ENCODE measurements at regions not wholly inside any gene's neighbourhood (a gene's known extent, or its start where the extent isn't known, plus 50 kb on each side); places are given as distances from the start of the nearest gene placed in this dataset.
A peak's percentile ranks its signal among the peaks of the same experiment; 100 is the strongest.

GRCh38 chr12:115002434-115002833 is 318.5 kb upstream of the TBX3 start:
- TF ChIP-seq TSHZ2 (CRISPR knock-in tag; IDR thresholded peaks at IDR 0.05) (peak; percentile 84), ZNF70 (CRISPR knock-in tag; IDR thresholded peaks at IDR 0.05) (0 out of 2 replicates have a peak, but pooled peaks have one; percentile 54), TCF4 (CRISPR knock-in tag; IDR thresholded peaks at IDR 0.05; ENCODE audit: borderline replicate concordance) (peak; percentile 92), ISL1 (CRISPR knock-in tag; IDR thresholded peaks at IDR 0.05) (no peak), ZNF565 (CRISPR knock-in tag; conservative IDR thresholded peaks at IDR 0.05; ENCODE audit: low read depth) (no peak)

GRCh38 chr12:115001571-115002180 is 317.7 kb upstream of the TBX3 start:
- TF ChIP-seq ESRRG (CRISPR knock-in tag; IDR thresholded peaks at IDR 0.05): no peak
- TF ChIP-seq SNAI2 (CRISPR knock-in tag; IDR thresholded peaks at IDR 0.05): no peak
- TF ChIP-seq ZNF565 (CRISPR knock-in tag; conservative IDR thresholded peaks at IDR 0.05; ENCODE audit: low read depth): no peak
- TF ChIP-seq TOX (CRISPR knock-in tag; IDR thresholded peaks at IDR 0.05; ENCODE audit: borderline replicate concordance): no peak
- no peak for TF ChIP-seq CSRNP3 (CRISPR knock-in tag; IDR thresholded peaks at IDR 0.05)
- TF ChIP-seq ZNF70 (CRISPR knock-in tag; IDR thresholded peaks at IDR 0.05): no peak
- no peak for TF ChIP-seq BACH2 (CRISPR knock-in tag; IDR thresholded peaks at IDR 0.05; ENCODE audit: borderline replicate concordance)
- TF ChIP-seq ZC3H10 (CRISPR knock-in tag; IDR thresholded peaks at IDR 0.05): no peak
- TF ChIP-seq GLIS3 (CRISPR knock-in tag; IDR thresholded peaks at IDR 0.05): no peak
- no peak for ATAC-seq

More at GRCh38 chr12:115002434-115002833, 318.5 kb upstream of the TBX3 start:
- peak; percentile 48; the same call in 1 of the 3 replicates for ATAC-seq

GRCh38 chr12:115000038-115000437 is 316.1 kb upstream of the TBX3 start:
- TF ChIP-seq ZFP3 (CRISPR knock-in tag; IDR thresholded peaks at IDR 0.05) (no peak), ISL1 (CRISPR knock-in tag; IDR thresholded peaks at IDR 0.05) (peak; percentile 58), SNAI2 (CRISPR knock-in tag; IDR thresholded peaks at IDR 0.05) (peak; percentile 51; the same call in 1 of the 2 replicates), POU6F1 (CRISPR knock-in tag; IDR thresholded peaks at IDR 0.05; ENCODE audit: borderline replicate concordance, low read depth) (no peak), TOX (CRISPR knock-in tag; IDR thresholded peaks at IDR 0.05; ENCODE audit: borderline replicate concordance) (no peak), ZC3H10 (CRISPR knock-in tag; IDR thresholded peaks at IDR 0.05) (no peak), GLIS3 (CRISPR knock-in tag; IDR thresholded peaks at IDR 0.05) (no peak)
- no peak for ATAC-seq

- ATAC-seq: no peak
- TF ChIP-seq ZFP3 (CRISPR knock-in tag; IDR thresholded peaks at IDR 0.05) (no peak), TSHZ2 (CRISPR knock-in tag; IDR thresholded peaks at IDR 0.05) (no peak), GLIS3 (CRISPR knock-in tag; IDR thresholded peaks at IDR 0.05) (no peak)
These were observed 314.8 kb upstream of the TBX3 start for GRCh38 chr12:114998750-114999128.

- ATAC-seq: no peak
- no peak for TF ChIP-seq ZFP30 (CRISPR knock-in tag; IDR thresholded peaks at IDR 0.05)
- TF ChIP-seq SNAI2 (CRISPR knock-in tag; IDR thresholded peaks at IDR 0.05): no peak
- TF ChIP-seq ZNF565 (CRISPR knock-in tag; conservative IDR thresholded peaks at IDR 0.05; ENCODE audit: low read depth): no peak
- no peak for TF ChIP-seq TSHZ2 (CRISPR knock-in tag; IDR thresholded peaks at IDR 0.05)
- TF ChIP-seq TOX (CRISPR knock-in tag; IDR thresholded peaks at IDR 0.05; ENCODE audit: borderline replicate concordance): no peak
These were observed 314.3 kb upstream of the TBX3 start for GRCh38 chr12:114998118-114998749.
